CMK (cell line): ENCODE measurements at regions not wholly inside any gene's neighbourhood (a gene's known extent, or its start where the extent isn't known, plus 50 kb on each side); places are given as distances from the start of the nearest gene placed in this dataset.
"Not testable (repeated sequence)": the region's sequence is repeated elsewhere in the genome, so short reads cannot be mapped to it uniquely, and the experiment has no call there.

Source experiments
- DNase-seq: peaks from one replicate; pipeline ENCODE4 v3.0.0-alpha.2; 2010; ENCODE audit warnings: low read depth

DNA sequence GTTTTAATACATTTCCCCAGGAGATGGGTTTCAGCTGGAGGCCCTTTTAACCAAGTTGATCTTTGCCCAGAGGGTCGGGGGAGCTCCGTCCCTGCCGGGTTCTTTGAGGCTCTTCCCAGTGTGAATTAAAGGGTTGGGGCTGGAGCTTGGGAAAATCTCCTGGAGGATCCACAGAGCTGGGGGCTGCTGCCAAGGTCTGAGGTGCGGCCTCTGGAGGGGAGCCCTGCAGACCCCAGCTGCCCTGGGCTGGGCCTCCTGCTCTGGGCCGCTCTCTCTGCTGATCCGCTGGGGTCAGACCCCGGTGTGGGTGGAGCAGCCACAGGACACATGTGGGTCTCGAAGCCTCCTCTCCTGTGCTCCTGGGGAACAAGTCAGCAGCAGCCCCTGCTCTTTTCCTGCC is 51.4 kb upstream of the SFSWAP start:
- DNase-seq: not testable (repeated sequence)

DNA sequence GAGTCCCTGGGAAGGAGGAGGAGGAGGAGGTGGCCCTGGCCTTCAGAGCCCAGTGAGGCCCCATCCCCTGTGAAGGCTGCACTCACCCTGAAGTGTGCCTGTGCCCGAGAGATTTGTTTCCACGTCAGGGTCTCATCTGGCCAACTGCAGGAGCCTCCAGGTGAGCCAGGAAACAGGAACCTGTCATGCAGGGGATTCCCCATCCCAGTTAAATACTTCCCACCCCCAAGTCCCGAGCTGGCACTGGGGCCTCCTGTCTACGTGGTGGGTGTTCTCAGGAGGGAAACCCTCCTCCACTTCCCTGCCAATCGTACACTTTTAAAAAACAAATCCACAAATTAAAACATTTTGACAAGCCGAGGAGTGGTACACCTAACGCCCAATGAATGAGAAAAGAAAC is 50.9 kb upstream of the SFSWAP start:
- not testable (repeated sequence) for DNase-seq

DNA sequence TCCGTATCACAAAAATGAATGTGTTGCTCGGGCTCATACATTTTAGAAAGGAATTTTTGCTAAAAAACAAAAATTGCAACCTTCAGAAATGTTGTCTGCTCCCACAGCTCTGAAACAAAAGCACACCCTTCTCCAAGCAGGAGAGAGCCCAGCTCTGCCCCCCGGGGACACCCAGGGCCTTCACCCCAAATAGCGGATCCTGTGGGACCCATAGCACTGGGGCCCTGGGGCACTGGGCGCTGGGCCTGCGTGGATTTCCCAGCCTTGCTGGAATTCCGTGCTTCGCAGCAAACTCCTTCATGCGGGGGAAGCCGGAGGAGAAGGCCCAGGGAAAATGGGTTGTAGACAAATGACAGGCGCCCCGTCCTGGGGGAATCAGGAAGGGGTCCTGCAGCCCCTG is 50.5 kb upstream of the SFSWAP start:
- not testable (repeated sequence) for DNase-seq
